A204.1 (cell line): ENCODE measurements at regions not wholly inside any gene's neighbourhood (a gene's known extent, or its start where the extent isn't known, plus 50 kb on each side); places are given as distances from the start of the nearest gene placed in this dataset.

Source experiments
- FAIRE-seq: peaks from 2 replicates; lab custom pipeline; 2012; peaks lifted over from hg19 to GRCh38; lab: Jason Lieb, UNC

- FAIRE-seq = no peak
Measured at GRCh38 chr2:172361840-172362239, 65.5 kb upstream of the ITGA6 start.

GRCh38 chr2:172364261-172364660 is 63.1 kb upstream of the ITGA6 start:
- FAIRE-seq = no peak

- no peak for FAIRE-seq
Measured at GRCh38 chr2:172366596-172367150, 60.7 kb upstream of the ITGA6 start.

GRCh38 chr2:172370821-172371455 is 56.4 kb upstream of the ITGA6 start:
- FAIRE-seq = no peak

- FAIRE-seq = no peak
Measured at GRCh38 chr2:172372436-172372835, 55.0 kb upstream of the ITGA6 start.

- no peak for FAIRE-seq
Measured at GRCh38 chr2:172373076-172373475, 54.3 kb upstream of the ITGA6 start.

- FAIRE-seq = no peak
Measured at GRCh38 chr2:172373766-172374165, 53.6 kb upstream of the ITGA6 start.

GRCh38 chr2:172374318-172375240 is 52.8 kb upstream of the ITGA6 start:
- no peak for FAIRE-seq

- no peak for FAIRE-seq
Measured at GRCh38 chr2:172375251-172375650, 52.1 kb upstream of the ITGA6 start.

GRCh38 chr2:172376016-172376415 is 51.4 kb upstream of the ITGA6 start:
- FAIRE-seq = no peak

- FAIRE-seq = no peak
Measured at GRCh38 chr2:172376505-172377125, 50.8 kb upstream of the ITGA6 start.

- no peak for FAIRE-seq
Measured at GRCh38 chr2:172377408-172377807, 50.0 kb upstream of the ITGA6 start.
